Pancreas (tissue), 10 donors: ENCODE measurements at regions not wholly inside any gene's neighbourhood (a gene's known extent, or its start where the extent isn't known, plus 50 kb on each side); places are given as distances from the start of the nearest gene placed in this dataset.

Experiments
- ATAC-seq, 4 donors: fragments of 200-7000 bp; cut with Tn5 transposase; one replicate each; pipeline versions ENCODE4 v1.8.0 to v1.9.1; 2020; ENCODE audit warnings: mild to moderate bottlenecking in 4 of 4, moderate library complexity in 4 of 4
- DNase-seq, 6 donors: peaks; one replicate each; pipeline ENCODE4 v3.0.0-alpha.2; 2020
- FAIRE-seq: peaks from 2 replicates; lab custom pipeline; 2012; peaks lifted over from hg19 to GRCh38; lab: Jason Lieb, UNC
- H3K27ac ChIP-seq, 4 donors: fragments of 200-600 bp; sonication (generic); 1 replicate in 3 of 4; 2 replicates in 1 of 4; pipeline versions ENCODE4 v1.5.0 to v1.8.0; 2020
- H3K27me3 ChIP-seq, 4 donors: fragments of 200-600 bp; one replicate each; pipeline ENCODE4 v1.8.0; 2021
- H3K36me3 ChIP-seq, 3 donors: fragments of 200-600 bp; sonication (generic) in 1 of 3; one replicate each; pipeline versions ENCODE4 v1.5.0 to v1.8.0; 2020 to 2021
- H3K4me1 ChIP-seq, 3 donors: fragments of 200-600 bp; one replicate each; pipeline ENCODE4 v1.8.0; 2021
- H3K4me3 ChIP-seq, 4 donors: fragments of 200-600 bp; sonication (generic) in 2 of 4; one replicate each; pipeline versions ENCODE4 v1.5.0 to v1.8.0; 2020 to 2021
- H3K9me3 ChIP-seq, 4 donors: fragments of 200-600 bp; one replicate each; pipeline ENCODE4 v1.8.0; 2021
- CTCF ChIP-seq, 4 donors: fragments of 200-600 bp; sonication (generic) in 3 of 4; IDR thresholded peaks; one replicate each; pipeline versions ENCODE4 v1.5.0 to v1.8.0; 2021; ENCODE audit warnings: antibody characterized with exemption in 4 of 4
- WGBS, 2 donors: extraction: QIAGEN DNeasy Blood & Tissue Kit; methylation state at CpG; one replicate each; pipeline ENCODE4 v1.1.7; 2013; 5-methylcytosine and 5-hydroxymethylcytosine counted together
- intact Hi-C, 3 donors: fragments of 100-400 bp; cut with DNase I; formaldehyde crosslinking; loops; one replicate each; pipeline versions ENCODE4 v1.11.1 to v1.14.2; 2022
- donor health status: healthy with polysubstance abuse.
- donor health status: DM: no; HTN: no; CAD: no; lungs with moderate emphysema.
- donor health status: DM: no; HTN: no; CAD: no.
- donor health status: control.
- donor health status: control.
- donor health status: Bipolar disorder and iron deficiency.
- donor health status: DM: yes; HTN: yes; CAD: no.
- donor health status: DM: no; HTN: no; CAD: no.
- donor health status: DM: no; HTN: no; CAD: no.
- donor health status: DM: yes; HTN: yes; CAD: no.

GRCh38 chr21:17712887-17713286, 100.2 kb upstream of the BTG3 start:
- no peak overlapping the region for H3K27ac ChIP-seq
- WGBS, 2 donors: 61 to 71% methylated on average over 2 of the region's 2 CpGs
- H3K27me3 ChIP-seq: no peaks in the 10 kb centered on the region
- FAIRE-seq: no peak
- DNase-seq: no peak
- intact Hi-C loops: no loop called here
- no peak for ATAC-seq
- no peaks in the 10 kb centered on the region for H3K36me3 ChIP-seq
- H3K9me3 ChIP-seq: no peaks in the 10 kb centered on the region
- H3K4me3 ChIP-seq: no peak overlapping the region
- no peak for TF ChIP-seq CTCF (IDR thresholded peaks at IDR 0.05)
- H3K4me1 ChIP-seq: no peaks in the 10 kb centered on the region

- no peak for TF ChIP-seq CTCF (IDR thresholded peaks at IDR 0.05)
- intact Hi-C loops: no loop called here
- ATAC-seq (no peak), FAIRE-seq (no peak), DNase-seq (no peak)
- Histone ChIP-seq H3K27me3 (no peaks in the 10 kb centered on the region), H3K27ac (no peak overlapping the region), H3K9me3 (no peaks in the 10 kb centered on the region), H3K4me1 (no peaks in the 10 kb centered on the region), H3K36me3 (no peaks in the 10 kb centered on the region), H3K4me3 (no peak overlapping the region)
Measured at GRCh38 chr21:17711896-17712295, 99.2 kb upstream of the BTG3 start.

GRCh38 chr21:17709266-17709611, 96.5 kb upstream of the BTG3 start:
- DNase-seq: no peak
- ATAC-seq: no peak
- Histone ChIP-seq H3K4me3 (no peak overlapping the region), H3K4me1 (no peaks in the 10 kb centered on the region), H3K27me3 (no peaks in the 10 kb centered on the region), H3K27ac (no peak overlapping the region), H3K9me3 (no peaks in the 10 kb centered on the region), H3K36me3 (no peaks in the 10 kb centered on the region)
- no peak for TF ChIP-seq CTCF (IDR thresholded peaks at IDR 0.05)
- FAIRE-seq: no peak
- intact Hi-C loops: no loop called here

GRCh38 chr21:17708522-17709265, 96.0 kb upstream of the BTG3 start:
- TF ChIP-seq CTCF (IDR thresholded peaks at IDR 0.05): no peak
- H3K27me3 ChIP-seq: no peaks in the 10 kb centered on the region
- no peaks in the 10 kb centered on the region for H3K4me1 ChIP-seq
- no peak for ATAC-seq
- intact Hi-C loops: no loop called here
- DNase-seq: no peak
- H3K9me3 ChIP-seq: no peaks in the 10 kb centered on the region
- no peak for FAIRE-seq
- H3K4me3 ChIP-seq: no peak overlapping the region
- 31 to 41% methylated on average over 5 of the region's 5 CpGs for WGBS, 2 donors
- H3K36me3 ChIP-seq: no peaks in the 10 kb centered on the region
- no peak overlapping the region for H3K27ac ChIP-seq

GRCh38 chr21:17699524-17700189, 87.0 kb upstream of the BTG3 start:
- FAIRE-seq: no peak
- Histone ChIP-seq H3K27me3 (no peaks in the 10 kb centered on the region), H3K27ac (no peak overlapping the region), H3K9me3 (no peaks in the 10 kb centered on the region), H3K4me1 (no peaks in the 10 kb centered on the region), H3K36me3 (no peaks in the 10 kb centered on the region), H3K4me3 (no peak overlapping the region)
- WGBS, 2 donors: 69 to 78% methylated on average over 6 of the region's 6 CpGs
- no peak for ATAC-seq
- no peak for DNase-seq
- TF ChIP-seq CTCF (IDR thresholded peaks at IDR 0.05): no peak
- intact Hi-C loops: loop anchor here in 1 of 3 donors (5.0 kb wide), 1 partner anchor 53 kb away; no protein-coding TSS in a partner anchor
